ENCODE measurements at regions not wholly inside any gene's neighbourhood (a gene's known extent, or its start where the extent isn't known, plus 50 kb on each side); places are given as distances from the start of the nearest gene placed in this dataset.

GRCh38 chr15:39161096-39161495 lies 419.8 kb upstream of the THBS1 start:
- no peak overlapping the region for H3K27ac ChIP-seq (ENCODE audit: insufficient read depth, low read depth, low read length)
- H3K79me2 ChIP-seq (ENCODE audit: control insufficient read depth, insufficient read depth, low read length): no peaks in the 10 kb centered on the region
- FAIRE-seq: no peak
- TF ChIP-seq JUN (IDR thresholded peaks at IDR 0.05; ENCODE audit: borderline replicate concordance, insufficient read depth, insufficient read length, low read depth) (no peak), POLR2A (IDR thresholded peaks at IDR 0.05; ENCODE audit: low read depth, low read length) (no peak), MAX (IDR thresholded peaks at IDR 0.05; ENCODE audit: insufficient read depth, insufficient read length) (no peak), CTCF (IDR thresholded peaks at IDR 0.05; ENCODE audit: extremely low read depth in 1 of 2, insufficient read depth in 1 of 2, low read depth in 1 of 2, low read length in 2 of 2) (no peak), GATA2 (IDR thresholded peaks at IDR 0.05; ENCODE audit: insufficient read depth, insufficient read length, low read depth, low read length) (no peak), FOS (IDR thresholded peaks at IDR 0.05; ENCODE audit: borderline replicate concordance, insufficient read depth, low read length) (no peak), MYC (IDR thresholded peaks at IDR 0.05; ENCODE audit: low read depth, low read length) (no peak), POLR2AphosphoS5 (IDR thresholded peaks at IDR 0.05; ENCODE audit: insufficient read depth, low read depth, low read length) (no peak), EZH2 (IDR thresholded peaks at IDR 0.05; ENCODE audit: borderline replicate concordance, low read depth, low read length, severe bottlenecking) (no peak)
- H4K20me1 ChIP-seq (replicated peaks; ENCODE audit: control insufficient read depth, extremely low read depth, insufficient read depth, low read length): no peaks in the 10 kb centered on the region
- H3K4me2 ChIP-seq (ENCODE audit: insufficient read depth, low read length): no peak overlapping the region
- no peaks in the 10 kb centered on the region for H3K9me3 ChIP-seq (replicated peaks; ENCODE audit: control insufficient read depth, insufficient read depth, low read length)
- no peak overlapping the region for H3K4me3 ChIP-seq (replicated peaks in 1 of 3; ENCODE audit: insufficient read depth in 1 of 3, low read depth in 1 of 3, low read length in 3 of 3)
- H3K36me3 ChIP-seq (ENCODE audit: control insufficient read depth in 2 of 2, extremely low read depth in 1 of 2, insufficient read depth in 2 of 2, low read length in 2 of 2): no peaks in the 10 kb centered on the region
- H3K9me1 ChIP-seq (replicated peaks; ENCODE audit: control insufficient read depth, extremely low read depth, insufficient read depth, low read length): no peaks in the 10 kb centered on the region
- intact Hi-C loops (cut with micrococcal nuclease): no loop called here
- ChIA-PET CTCF (interaction anchor here (0.9 kb wide), 1 partner anchor 447 kb away, joined by 3 read pairs; no protein-coding TSS in a partner anchor), POLR2A (no interaction called here)
- dilution Hi-C loops (cut with MboI; ENCODE audit: extremely low pct_ligation_motif_present, low sequenced_read_pairs): no loop called here
- no peak for DNase-seq (ENCODE audit: low read depth, low spot score)
- no peak overlapping the region for H3K9ac ChIP-seq (replicated peaks; ENCODE audit: extremely low read depth, insufficient read depth, low read length)
- no TSS peak for BruUV-seq (replicated peaks)
- H3K27me3 ChIP-seq (ENCODE audit: control insufficient read depth in 2 of 2, insufficient read depth in 2 of 2, low read length in 2 of 2): no peaks in the 10 kb centered on the region
- H3K4me1 ChIP-seq (ENCODE audit: control insufficient read depth, extremely low read depth, insufficient read depth, low read length): no peaks in the 10 kb centered on the region
- H2AFZ ChIP-seq (ENCODE audit: low read depth, low read length): no peak overlapping the region

Measured in endothelial cell of umbilical vein (primary cell).